ENCODE measurements at regions not wholly inside any gene's neighbourhood (a gene's known extent, or its start where the extent isn't known, plus 50 kb on each side); places are given as distances from the start of the nearest gene placed in this dataset.

DNA sequence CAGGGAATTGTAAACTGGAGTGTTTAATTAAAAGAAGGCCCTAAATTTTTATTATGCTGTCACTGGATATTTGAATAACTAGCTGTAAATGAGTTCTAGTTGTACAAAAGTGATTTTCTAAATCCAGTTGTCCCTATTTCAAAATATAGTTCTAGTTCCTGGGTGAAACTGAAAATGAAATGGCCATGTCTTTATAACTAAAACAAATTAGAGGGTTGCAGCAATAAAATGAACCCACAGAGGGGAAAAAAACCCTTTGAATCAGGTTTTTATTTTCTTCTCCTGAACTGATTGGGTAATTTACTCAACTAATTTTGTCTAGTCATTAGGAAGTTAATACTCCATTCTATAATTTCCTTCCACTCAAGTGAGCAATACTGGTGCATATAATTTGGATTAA lies 55.6 kb upstream of the MAP4K3 start:
- no peak for TF ChIP-seq CTCF (IDR thresholded peaks at IDR 0.05; ENCODE audit: borderline replicate concordance, extremely low read depth, low read length, poor library complexity, severe bottlenecking)
- TF ChIP-seq EZH2 (IDR thresholded peaks at IDR 0.05; ENCODE audit: borderline replicate concordance, low read depth, low read length, severe bottlenecking) = no peak

All from DND-41 (cell line).